ENCODE measurements at regions not wholly inside any gene's neighbourhood (a gene's known extent, or its start where the extent isn't known, plus 50 kb on each side); places are given as distances from the start of the nearest gene placed in this dataset.

DNA sequence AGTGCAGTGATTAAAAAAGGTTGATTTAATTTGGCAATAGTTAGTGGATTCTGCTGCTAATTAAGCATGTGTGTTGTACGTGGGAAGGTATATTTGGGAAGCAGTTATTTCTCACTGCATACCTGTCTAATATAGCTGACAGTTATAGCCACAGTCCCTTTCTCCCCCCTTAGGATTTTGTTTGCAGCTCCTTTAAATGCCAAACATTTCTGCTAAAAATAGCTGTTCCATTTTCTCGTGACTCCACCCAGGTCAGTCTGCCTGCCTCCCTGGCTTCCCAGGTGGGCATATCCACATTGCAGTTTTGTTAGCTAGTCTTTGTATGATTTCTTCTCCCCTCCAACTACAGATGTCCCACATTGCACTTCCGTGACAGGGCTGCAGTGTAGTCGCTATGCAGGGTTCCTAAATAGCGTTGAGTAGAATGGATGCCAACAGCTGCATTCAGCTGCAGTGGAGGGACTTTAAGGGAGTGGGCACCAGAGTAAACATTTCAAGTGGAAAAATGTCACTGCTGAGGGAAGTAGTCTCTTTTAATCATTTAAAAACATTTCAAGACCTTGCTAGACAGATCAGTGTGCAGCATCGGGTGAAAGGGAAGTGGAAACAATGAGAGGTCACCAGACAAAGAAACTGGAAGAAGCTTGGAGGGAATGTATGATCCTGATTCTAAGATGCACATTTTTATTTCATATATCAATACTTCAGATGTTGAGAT is 326.3 kb downstream of the RAPGEF2 start:
- TF ChIP-seq POLR2A (IDR thresholded peaks at IDR 0.05; ENCODE audit: low read length) (no peak), GATA1 (IDR thresholded peaks at IDR 0.05; ENCODE audit: low read depth, low read length) (no peak)

Measured in erythroblast (primary cell).